Astrocyte (in vitro differentiated cells and primary cell): ENCODE measurements at regions not wholly inside any gene's neighbourhood (a gene's known extent, or its start where the extent isn't known, plus 50 kb on each side); places are given as distances from the start of the nearest gene placed in this dataset.

Experiments
- EZH2 ChIP-seq: IDR thresholded peaks from 2 replicates; pipeline ENCODE4 v1.6.1; 2012; ENCODE audit warnings: mild to moderate bottlenecking, low read length, inconsistent platforms; ENCODE audit not compliant: insufficient read depth
- TF ChIP-seq, protein P1 (sequence below): IDR thresholded peaks from 2 replicates; pipeline ENCODE4 v1.5.1; 2011; ENCODE audit warnings: low read depth, mild to moderate bottlenecking, inconsistent platforms, low read length, moderate library complexity; ENCODE audit not compliant: insufficient read depth

DNA sequence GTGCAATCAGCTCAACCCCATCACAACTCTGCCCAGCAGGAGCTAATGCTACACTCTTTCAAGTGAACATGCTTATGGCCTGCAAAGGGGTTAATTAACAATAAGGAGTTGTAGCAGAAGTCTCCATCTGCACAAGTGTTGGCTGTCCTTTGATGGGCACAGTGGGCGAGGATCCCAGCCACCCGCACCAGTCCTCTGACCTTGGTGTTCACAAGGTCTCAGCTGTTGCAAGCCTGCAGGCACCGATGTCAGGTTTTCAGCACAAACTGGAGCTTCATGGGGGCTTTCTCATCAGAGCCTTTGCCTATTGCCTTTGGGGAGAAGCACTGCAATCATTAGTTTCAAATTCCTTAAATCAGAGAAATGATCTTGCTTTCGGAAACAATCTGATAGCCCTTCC is 60.9 kb upstream of the TMEM178A start:
- TF ChIP-seq, protein P1, sequence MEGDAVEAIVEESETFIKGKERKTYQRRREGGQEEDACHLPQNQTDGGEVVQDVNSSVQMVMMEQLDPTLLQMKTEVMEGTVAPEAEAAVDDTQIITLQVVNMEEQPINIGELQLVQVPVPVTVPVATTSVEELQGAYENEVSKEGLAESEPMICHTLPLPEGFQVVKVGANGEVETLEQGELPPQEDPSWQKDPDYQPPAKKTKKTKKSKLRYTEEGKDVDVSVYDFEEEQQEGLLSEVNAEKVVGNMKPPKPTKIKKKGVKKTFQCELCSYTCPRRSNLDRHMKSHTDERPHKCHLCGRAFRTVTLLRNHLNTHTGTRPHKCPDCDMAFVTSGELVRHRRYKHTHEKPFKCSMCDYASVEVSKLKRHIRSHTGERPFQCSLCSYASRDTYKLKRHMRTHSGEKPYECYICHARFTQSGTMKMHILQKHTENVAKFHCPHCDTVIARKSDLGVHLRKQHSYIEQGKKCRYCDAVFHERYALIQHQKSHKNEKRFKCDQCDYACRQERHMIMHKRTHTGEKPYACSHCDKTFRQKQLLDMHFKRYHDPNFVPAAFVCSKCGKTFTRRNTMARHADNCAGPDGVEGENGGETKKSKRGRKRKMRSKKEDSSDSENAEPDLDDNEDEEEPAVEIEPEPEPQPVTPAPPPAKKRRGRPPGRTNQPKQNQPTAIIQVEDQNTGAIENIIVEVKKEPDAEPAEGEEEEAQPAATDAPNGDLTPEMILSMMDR: no peak
- no peak for TF ChIP-seq EZH2
